ENCODE measurements at regions not wholly inside any gene's neighbourhood (a gene's known extent, or its start where the extent isn't known, plus 50 kb on each side); places are given as distances from the start of the nearest gene placed in this dataset.
"Not testable (repeated sequence)": the region's sequence is repeated elsewhere in the genome, so short reads cannot be mapped to it uniquely, and the experiment has no call there.

DNA sequence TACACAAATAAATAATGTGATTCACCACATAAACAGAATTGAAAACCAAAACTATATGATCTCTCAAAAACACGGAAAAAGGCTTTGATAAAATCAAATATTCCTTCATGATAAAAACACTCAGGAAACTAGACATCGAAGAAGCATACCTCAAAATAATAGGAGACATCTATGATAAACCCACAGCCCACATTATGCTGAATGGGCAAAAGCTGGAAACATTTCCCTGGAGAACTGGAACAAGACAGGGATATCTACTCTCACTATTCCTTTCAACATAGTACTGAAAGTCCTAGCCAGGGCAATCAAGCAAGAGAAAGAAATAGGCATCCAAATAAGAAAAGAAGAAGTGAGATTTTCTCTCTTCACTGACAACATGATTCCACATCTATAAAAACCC, 371.5 kb upstream of the ATXN7L3B start:
- DNase-seq, result no peak

DNA sequence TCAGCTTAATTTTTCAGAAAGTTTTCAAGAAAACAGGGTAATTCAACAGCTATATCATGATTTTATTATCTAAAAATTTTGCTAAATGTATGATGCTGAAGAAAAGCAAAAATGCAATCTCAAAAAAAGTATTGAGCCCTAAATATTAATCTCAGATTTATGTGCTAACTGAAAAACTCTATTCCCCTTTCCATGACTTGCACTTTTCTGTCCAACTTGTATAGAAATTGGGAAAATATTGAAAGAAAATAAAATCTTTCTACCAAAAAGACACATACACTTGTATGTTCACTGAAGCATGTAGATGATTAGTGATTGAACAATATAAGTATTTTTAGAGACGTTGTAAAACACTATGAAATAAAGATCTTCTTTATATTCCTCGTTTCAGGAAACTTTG, 368.0 kb upstream of the ATXN7L3B start:
- no peak for DNase-seq

- DNase-seq, result no peak
Observed at GRCh38 chr12:74170645-74171477, 366.8 kb upstream of the ATXN7L3B start.

DNA sequence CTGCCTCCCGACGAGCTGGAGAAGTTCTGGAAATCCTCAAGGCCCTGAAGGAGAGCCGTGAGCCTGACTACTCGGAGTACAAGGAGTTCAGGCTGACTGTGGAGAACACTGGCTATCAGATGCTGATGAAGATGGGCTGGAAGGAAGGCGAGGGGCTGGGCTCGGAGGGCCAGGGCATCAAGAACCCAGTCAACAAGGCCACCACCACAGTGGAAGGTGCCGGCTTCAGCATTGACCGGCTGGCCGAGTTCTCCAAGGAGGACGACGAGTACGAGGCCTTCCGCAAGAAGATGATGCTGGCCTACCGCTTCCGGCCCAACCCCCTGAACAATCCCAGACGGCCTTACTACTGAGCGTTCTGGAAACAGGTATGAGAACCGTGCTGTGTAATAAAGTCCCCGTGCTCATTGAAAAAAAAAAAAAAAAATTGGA, 366.1 kb upstream of the ATXN7L3B start:
- no peak for DNase-seq

DNA sequence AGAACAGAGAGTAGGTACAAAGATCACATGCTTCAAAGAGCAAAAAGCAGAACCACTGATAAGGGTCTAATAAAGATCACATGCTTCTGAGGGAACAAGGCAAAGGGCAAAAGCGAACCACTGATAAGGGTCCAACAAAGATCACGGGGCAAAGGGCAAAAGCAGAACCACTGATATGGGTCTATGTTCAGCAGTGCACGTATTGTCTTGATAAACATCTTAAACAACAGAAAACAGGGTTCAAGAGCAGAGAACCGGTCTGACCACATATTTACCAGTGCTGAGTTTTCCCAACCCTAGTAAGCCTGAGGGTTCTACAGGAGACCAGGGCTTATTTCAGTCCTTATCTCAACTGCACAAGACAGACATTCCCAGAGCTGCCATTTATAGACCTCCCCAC, 362.7 kb upstream of the ATXN7L3B start:
- not testable (repeated sequence) for DNase-seq

DNA sequence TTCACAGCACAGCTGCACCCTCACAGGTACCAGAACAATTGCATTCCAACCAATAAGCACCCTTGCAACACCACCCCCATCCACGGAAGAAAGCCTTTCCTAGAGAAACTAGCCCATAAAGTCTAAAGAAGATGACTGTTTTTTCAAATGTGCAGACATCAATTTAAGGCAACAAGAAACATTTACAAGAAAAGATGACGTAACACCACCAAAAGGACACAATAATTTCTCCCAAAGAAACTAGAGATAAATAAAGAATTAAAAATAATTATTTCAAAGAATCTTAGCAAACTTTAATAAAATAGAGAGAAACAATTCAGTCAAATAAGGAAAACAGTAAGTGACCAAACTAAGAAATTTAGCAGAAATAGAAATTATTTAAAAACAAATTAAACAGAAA, 352.3 kb upstream of the ATXN7L3B start:
- DNase-seq, result no peak

DNA sequence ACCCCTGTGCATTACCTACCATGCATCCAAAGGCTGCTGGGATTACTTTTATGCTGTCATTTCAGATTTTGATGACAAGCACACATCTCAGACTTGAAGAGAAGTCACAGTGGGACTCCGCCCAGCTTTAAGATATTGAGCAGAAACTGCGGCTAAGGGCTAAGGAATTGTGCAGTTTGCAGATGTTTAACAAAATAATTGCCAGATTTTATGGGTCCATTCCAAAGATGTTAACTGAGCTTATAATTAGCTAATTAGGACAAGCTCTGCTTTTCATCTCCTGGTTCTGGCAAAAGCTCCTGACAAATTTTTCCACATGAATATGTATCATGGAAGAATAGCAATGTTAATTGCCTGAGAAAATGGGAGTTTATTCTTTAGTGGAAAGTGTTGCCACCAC, 344.4 kb upstream of the ATXN7L3B start:
- no peak for DNase-seq

DNA sequence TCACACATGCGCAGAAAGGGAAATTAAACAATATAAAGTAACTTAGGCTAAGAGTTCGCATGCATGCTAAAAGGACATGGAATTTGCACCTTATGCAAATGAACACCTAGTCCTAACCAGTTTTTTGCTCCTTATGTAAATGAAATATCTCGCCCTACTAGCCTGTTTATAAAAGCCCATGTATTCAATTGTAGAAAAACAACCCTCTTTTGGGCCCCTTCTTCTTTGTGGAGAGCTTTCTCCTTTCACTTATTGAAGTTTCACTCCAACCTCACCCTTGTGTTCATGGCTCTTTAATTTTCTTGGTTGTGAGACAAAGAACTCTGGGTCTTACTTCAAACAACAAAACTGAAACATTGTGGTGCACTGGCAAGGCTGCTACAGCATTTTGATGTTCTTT, 333.4 kb upstream of the ATXN7L3B start:
- DNase-seq, result no peak

DNA sequence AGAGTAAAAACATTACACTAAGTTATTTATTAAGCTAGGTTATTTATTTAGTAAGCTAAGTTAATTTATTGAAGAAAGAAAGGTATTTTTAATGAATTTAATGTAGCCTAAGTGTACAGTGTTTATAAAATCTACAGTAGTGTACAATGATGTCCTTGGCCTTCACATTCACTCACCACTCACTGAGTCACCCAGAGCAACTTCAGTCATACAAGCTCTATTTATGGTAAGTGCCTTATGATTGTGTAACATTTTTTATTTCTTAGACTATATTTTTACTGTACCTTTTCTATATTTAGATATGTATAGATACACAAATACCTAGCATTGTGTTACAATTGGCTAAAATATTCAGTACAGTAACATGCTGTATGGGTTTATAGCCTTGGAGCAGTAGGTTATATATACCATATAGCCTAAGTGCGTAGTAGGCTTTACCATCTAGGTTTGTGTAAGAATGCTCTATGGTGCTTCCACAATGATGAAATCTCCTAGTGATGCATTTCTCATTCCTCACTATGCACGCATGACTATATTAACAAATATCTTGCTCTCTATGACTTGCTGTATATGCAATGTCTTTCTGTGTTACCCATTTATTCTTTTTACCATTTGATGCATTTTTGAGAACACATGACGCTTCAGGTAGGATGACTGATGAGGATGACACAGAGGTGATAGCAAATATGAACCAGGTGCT, 309.6 kb upstream of the ATXN7L3B start:
- no peak for DNase-seq

GRCh38 chr12:74229671-74230070, 308.0 kb upstream of the ATXN7L3B start:
- DNase-seq, result no peak

GRCh38 chr12:74235342-74235741, 302.3 kb upstream of the ATXN7L3B start:
- DNase-seq, result no peak

DNA sequence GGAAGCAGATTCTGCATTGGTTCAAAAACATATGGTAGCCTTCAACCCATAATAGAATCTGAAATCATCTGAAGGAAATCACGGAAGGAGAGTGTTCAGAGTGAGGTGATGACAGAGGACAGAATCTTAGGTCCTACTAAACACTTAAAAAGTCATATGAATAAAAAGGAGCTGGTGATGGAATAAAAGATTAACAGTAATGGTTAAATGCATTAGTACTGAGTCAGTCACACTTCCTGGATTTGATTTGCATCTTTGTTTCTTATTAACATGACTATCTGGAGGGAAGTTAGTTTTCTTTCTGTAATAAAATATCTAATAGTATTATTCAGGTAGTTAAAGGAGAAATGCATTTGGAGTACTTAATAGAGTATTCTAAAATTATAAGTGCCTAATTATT, 296.3 kb upstream of the ATXN7L3B start:
- no peak for DNase-seq

- DNase-seq, result no peak
Observed at GRCh38 chr12:74242088-74242487, 295.5 kb upstream of the ATXN7L3B start.

GRCh38 chr12:74245458-74245857, 292.2 kb upstream of the ATXN7L3B start:
- no peak for DNase-seq

DNA sequence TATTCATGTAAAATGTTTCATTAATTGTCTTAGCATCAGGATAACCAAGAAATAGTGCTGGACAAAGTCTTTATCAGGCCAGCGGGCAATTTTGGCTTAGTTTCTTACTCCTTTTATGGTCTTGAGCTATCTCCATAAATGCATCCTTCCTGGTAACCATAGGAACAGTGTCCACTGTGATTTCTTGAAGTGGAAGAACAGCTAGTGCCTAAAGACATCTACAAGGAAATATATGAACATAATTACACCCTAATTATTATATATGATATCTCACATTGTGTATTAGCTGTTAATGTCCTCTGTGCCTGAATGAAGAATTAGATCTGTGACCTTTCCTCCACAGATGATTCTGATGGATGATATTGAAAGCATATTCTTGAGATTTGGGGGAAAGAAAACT, 286.7 kb upstream of the ATXN7L3B start:
- DNase-seq, result no peak

- not testable (repeated sequence) for DNase-seq
Observed at GRCh38 chr12:74253826-74254225, 283.8 kb upstream of the ATXN7L3B start.

DNA sequence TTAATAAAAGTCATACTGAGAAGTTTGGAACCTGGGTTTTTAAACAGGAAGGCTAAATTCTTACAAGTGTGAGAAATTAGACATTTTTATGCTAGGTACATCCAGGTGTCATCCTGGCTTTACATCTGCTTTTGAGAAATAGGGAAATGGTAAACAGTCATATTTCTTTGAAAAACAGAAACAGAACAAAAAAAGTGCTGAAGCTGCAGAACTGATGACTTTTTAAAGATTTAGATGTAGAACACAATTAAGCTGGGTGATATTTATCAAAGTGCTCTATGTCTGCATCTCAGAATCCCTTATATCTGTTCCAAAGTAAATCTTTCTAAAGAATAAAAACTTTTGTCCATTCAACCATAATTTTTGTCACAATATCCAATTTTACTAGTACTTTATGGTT, 282.9 kb upstream of the ATXN7L3B start:
- no peak for DNase-seq

- no peak for DNase-seq
Observed at GRCh38 chr12:74259199-74259598, 278.4 kb upstream of the ATXN7L3B start.

DNA sequence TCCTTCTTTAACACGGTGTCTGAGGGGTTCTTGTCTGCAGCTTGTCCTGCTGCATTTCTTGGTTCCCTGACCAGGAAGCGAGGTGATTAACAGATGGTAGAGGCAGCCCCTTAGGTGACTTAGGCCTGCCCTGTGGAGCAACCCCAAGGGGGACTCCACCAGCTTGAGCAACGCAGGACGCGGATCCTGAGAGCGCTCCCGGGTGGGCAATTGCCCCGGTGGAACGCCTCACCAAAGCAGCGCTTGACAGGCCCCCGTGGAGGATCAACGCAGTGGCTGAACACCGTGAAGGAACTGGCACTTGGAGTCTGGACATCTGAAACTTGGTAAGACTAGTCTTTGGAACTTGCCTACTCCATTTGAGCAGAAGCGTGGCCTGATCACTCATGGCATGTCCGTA, 272.9 kb upstream of the ATXN7L3B start:
- DNase-seq, result no peak

GRCh38 chr12:74269355-74269754, 268.3 kb upstream of the ATXN7L3B start:
- DNase-seq, result not testable (repeated sequence)

DNA sequence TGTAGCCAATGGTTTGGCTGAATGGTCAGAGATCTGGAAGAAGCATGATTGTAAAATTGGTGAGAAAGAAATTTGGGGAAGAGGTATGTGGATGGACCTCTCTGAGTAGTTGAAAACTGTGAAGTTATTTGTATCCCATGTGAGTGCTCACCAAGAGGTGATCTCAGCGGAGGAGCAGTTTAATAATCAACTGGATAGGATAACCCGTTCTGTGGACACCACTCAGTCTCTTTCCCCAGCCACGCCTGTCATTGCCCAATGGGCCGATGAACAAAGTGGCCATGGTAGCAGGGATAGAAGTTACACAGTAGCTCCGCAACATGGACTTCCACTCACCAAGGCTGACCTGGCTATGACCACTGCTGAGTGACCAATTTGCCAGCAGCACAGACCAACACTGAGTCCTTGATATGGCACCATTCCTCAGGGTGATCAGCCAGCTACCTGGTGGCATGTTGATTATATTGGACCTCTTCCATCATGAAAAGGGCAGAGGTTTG, 257.4 kb upstream of the ATXN7L3B start:
- DNase-seq, result no peak

DNA sequence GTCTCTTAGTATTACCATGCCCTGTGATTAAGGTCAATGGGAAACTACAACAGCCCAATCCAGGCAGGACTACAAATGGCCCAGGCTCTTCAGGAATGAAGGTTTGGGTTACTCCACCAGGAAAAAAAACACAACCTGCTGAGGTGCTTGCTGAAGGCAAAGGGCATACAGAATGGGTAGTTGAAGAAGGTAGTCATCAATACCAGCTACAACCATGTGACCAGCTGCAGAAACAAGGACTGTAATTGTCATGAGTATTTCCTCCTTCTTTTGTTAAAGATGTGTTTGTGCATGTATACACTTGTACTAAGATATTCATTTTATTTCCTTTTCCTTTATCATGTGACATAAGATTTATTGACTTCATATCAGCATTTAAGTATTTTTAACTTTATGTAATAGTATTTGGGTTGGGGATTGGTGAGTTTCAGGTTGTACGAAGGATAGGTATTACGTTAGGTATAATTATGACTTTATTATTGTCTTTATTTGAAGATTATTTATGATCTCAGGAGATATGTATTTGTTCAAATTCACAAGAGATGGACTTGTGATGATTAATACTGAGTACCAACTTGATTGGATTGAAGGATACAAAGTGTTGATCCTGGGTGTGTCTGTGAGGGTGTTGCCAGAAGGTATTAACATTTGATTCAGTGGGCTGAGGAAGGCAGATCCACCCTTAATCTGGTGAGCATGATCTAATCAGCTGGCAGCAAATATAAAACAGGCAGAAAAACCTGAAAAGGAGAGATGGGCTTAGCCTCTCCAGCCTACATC, 256.0 kb upstream of the ATXN7L3B start:
- not testable (repeated sequence) for DNase-seq

DNA sequence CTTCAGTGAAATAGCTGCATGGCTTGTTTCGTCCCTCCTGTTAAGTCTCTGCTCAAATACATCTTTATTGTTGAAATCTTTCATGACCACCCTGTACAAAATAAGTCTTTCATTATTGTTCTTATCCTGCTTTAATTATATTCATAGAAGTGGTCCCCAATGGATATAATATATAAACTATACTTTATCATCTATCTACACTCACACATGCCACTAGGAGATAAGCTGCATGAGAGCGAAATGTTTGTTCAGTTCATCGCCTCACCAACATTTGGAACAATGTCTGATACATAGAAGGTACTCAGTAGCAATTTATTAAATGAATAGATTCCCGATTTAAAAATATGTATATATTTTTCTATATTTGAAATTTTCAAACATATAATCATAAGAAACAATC, 254.0 kb upstream of the ATXN7L3B start:
- DNase-seq, result no peak

All from fibroblast of skin of abdomen (primary cell).